Fibroblast of mammary gland (primary cell): ENCODE measurements at regions not wholly inside any gene's neighbourhood (a gene's known extent, or its start where the extent isn't known, plus 50 kb on each side); places are given as distances from the start of the nearest gene placed in this dataset.

Experiments used
- DNase-seq: peaks from one replicate; pipeline ENCODE4 v3.0.0-alpha.2; 2010; ENCODE audit warnings: low read depth
- H3K4me3 ChIP-seq: 2 replicates; pipeline ENCODE4 v1.5.1; 2011; ENCODE audit warnings: low read depth, mild to moderate bottlenecking, low read length, moderate library complexity; ENCODE audit not compliant: control insufficient read depth
- TF ChIP-seq, protein P1 (sequence below): conservative IDR thresholded peaks from 2 replicates; pipeline ENCODE4 v1.5.1; 2011; ENCODE audit warnings: low read depth, low read length, inconsistent platforms; ENCODE audit not compliant: control insufficient read depth, insufficient read depth

- TF ChIP-seq, protein P1, sequence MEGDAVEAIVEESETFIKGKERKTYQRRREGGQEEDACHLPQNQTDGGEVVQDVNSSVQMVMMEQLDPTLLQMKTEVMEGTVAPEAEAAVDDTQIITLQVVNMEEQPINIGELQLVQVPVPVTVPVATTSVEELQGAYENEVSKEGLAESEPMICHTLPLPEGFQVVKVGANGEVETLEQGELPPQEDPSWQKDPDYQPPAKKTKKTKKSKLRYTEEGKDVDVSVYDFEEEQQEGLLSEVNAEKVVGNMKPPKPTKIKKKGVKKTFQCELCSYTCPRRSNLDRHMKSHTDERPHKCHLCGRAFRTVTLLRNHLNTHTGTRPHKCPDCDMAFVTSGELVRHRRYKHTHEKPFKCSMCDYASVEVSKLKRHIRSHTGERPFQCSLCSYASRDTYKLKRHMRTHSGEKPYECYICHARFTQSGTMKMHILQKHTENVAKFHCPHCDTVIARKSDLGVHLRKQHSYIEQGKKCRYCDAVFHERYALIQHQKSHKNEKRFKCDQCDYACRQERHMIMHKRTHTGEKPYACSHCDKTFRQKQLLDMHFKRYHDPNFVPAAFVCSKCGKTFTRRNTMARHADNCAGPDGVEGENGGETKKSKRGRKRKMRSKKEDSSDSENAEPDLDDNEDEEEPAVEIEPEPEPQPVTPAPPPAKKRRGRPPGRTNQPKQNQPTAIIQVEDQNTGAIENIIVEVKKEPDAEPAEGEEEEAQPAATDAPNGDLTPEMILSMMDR: no peak
- no peak overlapping the region for H3K4me3 ChIP-seq
- DNase-seq: no peak
Observed at GRCh38 chr12:63470161-63470560, 198.1 kb downstream of the DPY19L2 start.

DNA sequence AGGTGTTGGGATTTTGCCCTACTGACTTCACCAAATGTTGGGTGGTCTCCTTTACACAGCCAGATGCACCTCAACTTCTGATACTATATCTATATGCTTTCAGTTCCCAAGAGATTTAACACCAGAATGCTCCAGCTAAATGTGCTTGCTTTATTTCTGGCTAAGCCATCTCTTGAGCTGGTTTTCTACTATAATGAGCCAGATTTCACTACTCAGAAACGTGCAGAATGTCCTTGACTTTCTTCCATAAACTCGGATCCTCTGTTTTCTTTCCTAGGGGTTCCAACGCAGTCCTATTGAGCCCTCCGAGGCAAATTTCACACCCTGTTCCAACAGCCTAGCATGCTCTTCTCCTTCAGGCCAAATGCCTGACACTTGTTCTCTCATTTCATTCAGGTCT lies 200.3 kb downstream of the DPY19L2 start:
- DNase-seq: no peak
- no peak overlapping the region for H3K4me3 ChIP-seq
- TF ChIP-seq, protein P1: no peak

DNA sequence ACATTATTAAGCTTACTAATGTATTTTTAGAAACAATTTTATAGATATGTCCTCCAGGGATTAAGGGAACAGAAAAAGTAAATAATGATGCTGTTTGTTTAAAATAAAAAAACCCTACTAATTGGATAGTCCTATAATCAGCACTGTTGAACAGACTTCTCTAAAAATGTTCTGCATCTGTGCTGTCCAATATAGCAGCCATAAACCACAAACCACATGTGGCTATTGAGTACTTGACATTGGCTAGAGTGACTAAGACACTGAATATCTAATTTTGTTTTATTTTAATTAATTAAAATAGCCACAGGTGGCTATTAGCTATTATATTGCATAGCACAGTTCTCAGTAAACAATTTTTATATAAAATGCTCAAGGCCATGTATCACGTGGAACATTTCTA lies 210.4 kb downstream of the DPY19L2 start:
- TF ChIP-seq, protein P1: no peak
- DNase-seq: no peak

DNA sequence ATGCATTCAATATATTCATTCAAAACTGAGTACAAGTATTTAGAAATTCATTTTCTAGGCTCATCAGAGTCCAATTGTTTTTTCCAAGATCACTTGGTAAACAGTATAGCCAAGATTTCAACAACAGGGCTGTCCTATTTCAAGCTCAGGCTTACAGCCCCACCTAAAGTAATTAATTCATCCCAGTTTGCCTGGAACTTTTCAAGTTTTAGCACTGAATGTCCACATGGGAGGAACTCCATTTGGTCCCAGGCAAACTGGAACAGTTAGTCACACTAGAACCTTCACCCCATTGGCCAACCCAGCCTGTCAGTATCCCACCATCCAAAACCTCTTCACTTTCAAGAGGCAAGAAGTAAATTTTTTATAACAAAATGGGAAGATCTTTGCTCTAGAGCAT lies 210.9 kb downstream of the DPY19L2 start:
- TF ChIP-seq, protein P1: no peak
- DNase-seq: no peak
- H3K4me3 ChIP-seq: no peak overlapping the region

More for the DNA sequence above, 210.4 kb downstream of the DPY19L2 start:
- H3K4me3 ChIP-seq: no peak overlapping the region

- TF ChIP-seq, protein P1: no peak
Observed at GRCh38 chr12:63450816-63451215, 217.5 kb downstream of the DPY19L2 start.

DNA sequence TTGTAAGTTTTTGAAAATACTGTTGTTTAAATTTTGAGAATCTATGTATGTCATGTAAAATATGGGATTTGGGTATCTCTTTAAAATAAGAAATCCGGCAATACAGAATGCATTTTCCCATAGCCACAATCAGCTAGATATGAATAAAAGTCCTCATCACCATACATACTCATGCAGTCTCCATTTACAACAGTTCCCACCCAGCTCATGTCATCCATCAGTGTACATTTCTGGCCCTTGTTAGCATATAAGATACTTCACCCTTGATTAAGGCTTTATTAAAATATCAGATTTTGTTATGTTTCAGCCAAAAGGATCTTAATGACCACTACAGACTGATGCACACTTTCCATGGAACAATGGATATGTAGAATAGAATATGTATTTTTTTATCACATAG lies 218.0 kb downstream of the DPY19L2 start:
- H3K4me3 ChIP-seq: no peak overlapping the region
- TF ChIP-seq, protein P1: no peak
- DNase-seq: no peak

More at GRCh38 chr12:63450816-63451215, 217.5 kb downstream of the DPY19L2 start:
- no peak overlapping the region for H3K4me3 ChIP-seq
- DNase-seq: no peak

- TF ChIP-seq, protein P1: no peak
- no peak for DNase-seq
- H3K4me3 ChIP-seq: no peak overlapping the region
Observed at GRCh38 chr12:63445224-63445880, 222.9 kb downstream of the DPY19L2 start.
